ENCODE measurements at regions not wholly inside any gene's neighbourhood (a gene's known extent, or its start where the extent isn't known, plus 50 kb on each side); places are given as distances from the start of the nearest gene placed in this dataset.

GRCh38 chr7:34296663-34297062, 361.4 kb upstream of the NPSR1 start:
- ChIA-PET CTCF (no interaction called here), POLR2A (no interaction called here), RAD21 (ENCODE audit: low non-redundant PET in 1 of 2, low total read pairs in 2 of 2, uncharacterized antibody in 2 of 2, unreplicated experiment in 2 of 2) (no interaction called here)
- DNase-seq (ENCODE audit: low read depth, low spot score), result no peak
- Histone ChIP-seq H3K4me1 (ENCODE audit: control insufficient read depth in 1 of 2, insufficient read depth in 2 of 2, low read length in 2 of 2) (no peaks in the 10 kb centered on the region), H4K20me1 (ENCODE audit: insufficient read depth) (no peaks in the 10 kb centered on the region), H3K4me2 (ENCODE audit: low read length) (no peak overlapping the region), H3K9me3 (ENCODE audit: control insufficient read depth in 1 of 2, insufficient read depth in 1 of 2, low read depth in 1 of 2, low read length in 2 of 2) (no peaks in the 10 kb centered on the region), H3K9me2 (ENCODE audit: insufficient read depth) (no peaks in the 10 kb centered on the region), H3K27ac (ENCODE audit: low read depth, low read length) (no peak overlapping the region), H2AFZ (ENCODE audit: low read depth, low read length, poor library complexity, severe bottlenecking) (no peak overlapping the region), H3K27me3 (ENCODE audit: insufficient read depth, low read length) (no peaks in the 10 kb centered on the region), H3K79me2 (ENCODE audit: insufficient read depth, low read length) (no peaks in the 10 kb centered on the region), H3K9ac (ENCODE audit: low read length) (no peak overlapping the region), H3K36me3 (ENCODE audit: control insufficient read depth in 1 of 2, insufficient read depth in 2 of 2, low read length in 2 of 2) (no peaks in the 10 kb centered on the region), H3K4me3 (replicated peaks in 1 of 2; ENCODE audit: low read depth in 1 of 2, low read length in 2 of 2) (no peak overlapping the region)
- BruUV-seq (replicated peaks), result no TSS peak
- intact Hi-C loops (cut with micrococcal nuclease), result no loop called here
- no peak for ATAC-seq
- TF ChIP-seq JUND (IDR thresholded peaks at IDR 0.05), result no peak
- TF ChIP-seq EZH2 (IDR thresholded peaks at IDR 0.05), result no peak
- TF ChIP-seq YY1 (IDR thresholded peaks at IDR 0.05; ENCODE audit: extremely low read depth, insufficient replicate concordance, low read depth, low read length), result no peak
- no peak for TF ChIP-seq SIN3A (IDR thresholded peaks at IDR 0.05; ENCODE audit: low read depth)
- TF ChIP-seq, protein P1, sequence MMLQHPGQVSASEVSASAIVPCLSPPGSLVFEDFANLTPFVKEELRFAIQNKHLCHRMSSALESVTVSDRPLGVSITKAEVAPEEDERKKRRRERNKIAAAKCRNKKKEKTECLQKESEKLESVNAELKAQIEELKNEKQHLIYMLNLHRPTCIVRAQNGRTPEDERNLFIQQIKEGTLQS (IDR thresholded peaks at IDR 0.05), result no peak

DNA sequence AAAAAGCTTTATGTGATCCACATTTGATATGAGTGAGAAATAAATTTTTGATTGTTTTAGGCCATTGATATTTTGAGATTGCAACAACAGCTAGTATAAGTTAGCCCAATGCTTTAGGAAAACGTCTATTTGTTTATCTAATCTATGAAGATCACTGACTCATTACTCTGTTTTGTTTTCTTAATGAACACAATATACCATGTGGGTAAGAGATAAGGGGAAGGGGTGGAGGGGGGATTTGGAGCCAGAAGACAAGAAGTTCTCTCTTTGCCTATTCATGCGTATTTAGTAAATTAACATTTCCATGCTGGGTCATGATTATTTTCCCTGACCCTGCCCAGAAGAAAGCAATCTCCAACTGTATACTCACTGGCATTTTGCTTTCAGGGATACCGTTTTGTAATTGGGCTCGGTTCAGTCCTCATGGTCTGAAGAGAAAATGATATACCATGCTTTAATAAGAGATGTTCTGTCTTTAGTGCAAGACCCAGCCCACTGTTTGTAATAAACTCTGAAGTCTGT, 359.5 kb upstream of the NPSR1 start:
- Histone ChIP-seq H3K9me3 (ENCODE audit: control insufficient read depth in 1 of 2, insufficient read depth in 1 of 2, low read depth in 1 of 2, low read length in 2 of 2) (no peaks in the 10 kb centered on the region), H2AFZ (ENCODE audit: low read depth, low read length, poor library complexity, severe bottlenecking) (no peak overlapping the region), H3K79me2 (ENCODE audit: insufficient read depth, low read length) (no peaks in the 10 kb centered on the region), H3K9me2 (ENCODE audit: insufficient read depth) (no peaks in the 10 kb centered on the region), H3K27ac (ENCODE audit: low read depth, low read length) (no peak overlapping the region), H3K36me3 (ENCODE audit: control insufficient read depth in 1 of 2, insufficient read depth in 2 of 2, low read length in 2 of 2) (no peaks in the 10 kb centered on the region), H3K4me2 (ENCODE audit: low read length) (no peak overlapping the region), H3K27me3 (ENCODE audit: insufficient read depth, low read length) (no peaks in the 10 kb centered on the region), H4K20me1 (ENCODE audit: insufficient read depth) (no peaks in the 10 kb centered on the region), H3K9ac (ENCODE audit: low read length) (no peak overlapping the region), H3K4me3 (replicated peaks in 1 of 2; ENCODE audit: low read depth in 1 of 2, low read length in 2 of 2) (no peak overlapping the region), H3K4me1 (ENCODE audit: control insufficient read depth in 1 of 2, insufficient read depth in 2 of 2, low read length in 2 of 2) (no peaks in the 10 kb centered on the region)
- TF ChIP-seq POLR2AphosphoS5 (IDR thresholded peaks at IDR 0.05; ENCODE audit: low read depth, low read length) (no peak), CEBPB (IDR thresholded peaks at IDR 0.05; ENCODE audit: low read depth) (no peak), ZNF274 (IDR thresholded peaks at IDR 0.05; ENCODE audit: low read depth, low read length) (no peak), JUND (IDR thresholded peaks at IDR 0.05) (no peak)
- TF ChIP-seq, protein P1 (IDR thresholded peaks at IDR 0.05), result no peak
- BruUV-seq (replicated peaks), result no TSS peak
- RAD21 ChIA-PET (ENCODE audit: low non-redundant PET in 1 of 2, low total read pairs in 2 of 2, uncharacterized antibody in 2 of 2, unreplicated experiment in 2 of 2), result no interaction called here
- DNase-seq (ENCODE audit: low read depth, low spot score) (no peak), ATAC-seq (no peak)
- POLR2A ChIA-PET, result no interaction called here
- CTCF ChIA-PET, result no interaction called here
- intact Hi-C loops (cut with micrococcal nuclease), result no loop called here
